GM21723 (cell line): ENCODE measurements at regions not wholly inside any gene's neighbourhood (a gene's known extent, or its start where the extent isn't known, plus 50 kb on each side); places are given as distances from the start of the nearest gene placed in this dataset.
"Not testable (repeated sequence)": the region's sequence is repeated elsewhere in the genome, so short reads cannot be mapped to it uniquely, and the experiment has no call there.

Experiments
- ATAC-seq: cut with Tn5 transposase; IDR thresholded peaks from one replicate; pipeline ENCODE4 v1.9.1; 2021; ENCODE audit warnings: mild to moderate bottlenecking, moderate library complexity; ENCODE audit not compliant: unreplicated experiment

GRCh38 chr5:3167473-3167872, 416.0 kb upstream of the IRX2 start:
- no peak for ATAC-seq

GRCh38 chr5:3163626-3164025, 412.1 kb upstream of the IRX2 start:
- no peak for ATAC-seq

GRCh38 chr5:3161672-3162071, 410.2 kb upstream of the IRX2 start:
- no peak for ATAC-seq

- no peak for ATAC-seq
These were observed 405.7 kb upstream of the IRX2 start for GRCh38 chr5:3157214-3157613.

GRCh38 chr5:3155717-3156116, 404.2 kb upstream of the IRX2 start:
- no peak for ATAC-seq

- no peak for ATAC-seq
These were observed 403.6 kb upstream of the IRX2 start for GRCh38 chr5:3155046-3155445.

- no peak for ATAC-seq
These were observed 402.4 kb upstream of the IRX2 start for GRCh38 chr5:3153906-3154305.

GRCh38 chr5:3153226-3153858, 401.9 kb upstream of the IRX2 start:
- ATAC-seq, result no peak

- ATAC-seq, result no peak
These were observed 398.4 kb upstream of the IRX2 start for GRCh38 chr5:3149899-3150298.

- ATAC-seq, result not testable (repeated sequence)
These were observed 395.9 kb upstream of the IRX2 start for GRCh38 chr5:3147405-3147804.

GRCh38 chr5:3145641-3146040, 394.2 kb upstream of the IRX2 start:
- no peak for ATAC-seq

- no peak for ATAC-seq
These were observed 391.9 kb upstream of the IRX2 start for GRCh38 chr5:3143382-3143781.

GRCh38 chr5:3142261-3143027, 391.0 kb upstream of the IRX2 start:
- no peak for ATAC-seq

GRCh38 chr5:3140117-3140516, 388.6 kb upstream of the IRX2 start:
- ATAC-seq, result no peak

- ATAC-seq, result no peak
These were observed 388.0 kb upstream of the IRX2 start for GRCh38 chr5:3139499-3139931.

GRCh38 chr5:3131161-3131560, 379.7 kb upstream of the IRX2 start:
- no peak for ATAC-seq

GRCh38 chr5:3129252-3129651, 377.8 kb upstream of the IRX2 start:
- ATAC-seq, result no peak

GRCh38 chr5:3127423-3127911, 376.0 kb upstream of the IRX2 start:
- no peak for ATAC-seq

- ATAC-seq, result no peak
These were observed 375.2 kb upstream of the IRX2 start for GRCh38 chr5:3126639-3127038.

- no peak for ATAC-seq
These were observed 372.9 kb upstream of the IRX2 start for GRCh38 chr5:3124410-3124809.

- no peak for ATAC-seq
These were observed 372.3 kb upstream of the IRX2 start for GRCh38 chr5:3123763-3124157.

GRCh38 chr5:3122985-3123762, 371.7 kb upstream of the IRX2 start:
- ATAC-seq, result no peak
